AG04449 (cell line): ENCODE measurements at regions not wholly inside any gene's neighbourhood (a gene's known extent, or its start where the extent isn't known, plus 50 kb on each side); places are given as distances from the start of the nearest gene placed in this dataset.

Source experiments
- CTCF ChIA-PET: fragments of 350-600 bp; formaldehyde crosslinking; extraction: SDS; loops from one replicate; lab custom pipeline; 2021; ENCODE audit warnings: antibody characterized with exemption; lab: Yijun Ruan, JAX
- POLR2A ChIA-PET: fragments of 400-600, 350-600 bp; formaldehyde crosslinking; extraction: SDS; loops from one replicate; lab custom pipeline; 2020; ENCODE audit warnings: antibody characterized with exemption, inconsistent platforms; lab: Yijun Ruan, JAX
- DNase-seq: peaks from one replicate; pipeline ENCODE4 v3.0.0-alpha.2; 2010; ENCODE audit warnings: low read depth, low spot score
- H3K4me3 ChIP-seq: 2 replicates; pipeline ENCODE4 v1.5.1; 2011; ENCODE audit warnings: low read depth, mild to moderate bottlenecking, control low read depth, low read length
- CTCF ChIP-seq: IDR thresholded peaks from one replicate; pipeline ENCODE4 v1.5.1; 2011; ENCODE audit warnings: mild to moderate bottlenecking, moderate library complexity, low read length, control low read depth, inconsistent platforms; ENCODE audit not compliant: insufficient read depth; ENCODE audit errors: missing control alignments

- no peak overlapping the region for H3K4me3 ChIP-seq
- TF ChIP-seq CTCF: no peak
- CTCF ChIA-PET: no interaction called here
- no peak for DNase-seq
- POLR2A ChIA-PET: no interaction called here
Observed at GRCh38 chr21:17414766-17415165, 98.1 kb upstream of the CXADR start.

GRCh38 chr21:17416139-17416538 lies 96.7 kb upstream of the CXADR start:
- ChIA-PET POLR2A (no interaction called here), CTCF (no interaction called here)
- no peak overlapping the region for H3K4me3 ChIP-seq
- no peak for DNase-seq
- TF ChIP-seq CTCF: no peak

GRCh38 chr21:17422931-17423330 lies 89.9 kb upstream of the CXADR start:
- H3K4me3 ChIP-seq: no peak overlapping the region
- CTCF ChIA-PET: no interaction called here
- no peak for DNase-seq
- TF ChIP-seq CTCF: no peak
- POLR2A ChIA-PET: interaction anchor here (0.7 kb wide), 1 partner anchor 107 kb away, joined by 3 read pairs; no protein-coding TSS in a partner anchor

GRCh38 chr21:17427157-17427556 lies 85.7 kb upstream of the CXADR start:
- ChIA-PET POLR2A (no interaction called here), CTCF (no interaction called here)
- TF ChIP-seq CTCF: no peak
- no peak for DNase-seq
- H3K4me3 ChIP-seq: no peak overlapping the region

GRCh38 chr21:17427831-17428483 lies 84.9 kb upstream of the CXADR start:
- ChIA-PET POLR2A (no interaction called here), CTCF (interaction anchor here (1.0 kb wide), 1 partner anchor 158 kb away, joined by 3 read pairs; no protein-coding TSS in a partner anchor)
- TF ChIP-seq CTCF: no peak
- no peak for DNase-seq
- no peak overlapping the region for H3K4me3 ChIP-seq

GRCh38 chr21:17428484-17428869 lies 84.4 kb upstream of the CXADR start:
- TF ChIP-seq CTCF: no peak
- DNase-seq: no peak
- ChIA-PET CTCF (interaction anchor here (1.0 kb wide), 1 partner anchor 157 kb away, joined by 3 read pairs; no protein-coding TSS in a partner anchor), POLR2A (no interaction called here)
- no peak overlapping the region for H3K4me3 ChIP-seq
